Erythroblast (primary cell): ENCODE measurements at regions not wholly inside any gene's neighbourhood (a gene's known extent, or its start where the extent isn't known, plus 50 kb on each side); places are given as distances from the start of the nearest gene placed in this dataset.

Experiments used
- GATA1 ChIP-seq: IDR thresholded peaks from 2 replicates; pipeline ENCODE4 v1.6.1; 2011; ENCODE audit warnings: low read depth, mild to moderate bottlenecking, control low read depth, low read length, moderate library complexity
- POLR2A ChIP-seq: IDR thresholded peaks from 2 replicates; pipeline ENCODE4 v1.6.1; 2011; ENCODE audit warnings: mild to moderate bottlenecking, low read length

- TF ChIP-seq POLR2A (no peak), GATA1 (no peak)
These were observed 342.0 kb downstream of the TPBG start for GRCh38 chr6:82705579-82705978.
